Suprapubic skin (tissue), 4 donors: ENCODE measurements at regions not wholly inside any gene's neighbourhood (a gene's known extent, or its start where the extent isn't known, plus 50 kb on each side); places are given as distances from the start of the nearest gene placed in this dataset.

ENCODE experiments used
- CTCF ChIP-seq, 2 donors: fragments of 200-600 bp in 1 of 2; fragments of 450-650 bp in 1 of 2; sonication (generic) in 1 of 2; IDR thresholded peaks; one replicate each; pipeline ENCODE4 v1.5.1; 2016 to 2019; ENCODE audit warnings: antibody characterized with exemption in 2 of 2, mild to moderate bottlenecking in 1 of 2, moderate library complexity in 1 of 2
- EP300 ChIP-seq: sonication (generic); formaldehyde crosslinking; IDR thresholded peaks from one replicate; pipeline ENCODE4 v1.6.1; 2017; ENCODE audit warnings: antibody characterized with exemption
- POLR2A ChIP-seq, 2 donors: fragments of 450-650 bp; IDR thresholded peaks; one replicate each; pipeline ENCODE4 v1.6.1; 2017; ENCODE audit warnings: antibody characterized with exemption in 2 of 2, mild to moderate bottlenecking in 2 of 2, moderate library complexity in 2 of 2
- POLR2AphosphoS5 ChIP-seq, 3 donors: sonication (generic); formaldehyde crosslinking; IDR thresholded peaks; one replicate each; pipeline ENCODE4 v1.6.1; 2017; ENCODE audit warnings: antibody characterized with exemption in 3 of 3

- TF ChIP-seq CTCF (IDR thresholded peaks at IDR 0.05), result no peak
- no peak for TF ChIP-seq POLR2A (IDR thresholded peaks at IDR 0.05)
- TF ChIP-seq EP300, result no peak
- no peak for TF ChIP-seq POLR2AphosphoS5 (IDR thresholded peaks at IDR 0.05)
Measured at GRCh38 chr7:153276394-153276793, 516.8 kb downstream of the ACTR3B start.
